ENCODE measurements at regions not wholly inside any gene's neighbourhood (a gene's known extent, or its start where the extent isn't known, plus 50 kb on each side); places are given as distances from the start of the nearest gene placed in this dataset.

DNA sequence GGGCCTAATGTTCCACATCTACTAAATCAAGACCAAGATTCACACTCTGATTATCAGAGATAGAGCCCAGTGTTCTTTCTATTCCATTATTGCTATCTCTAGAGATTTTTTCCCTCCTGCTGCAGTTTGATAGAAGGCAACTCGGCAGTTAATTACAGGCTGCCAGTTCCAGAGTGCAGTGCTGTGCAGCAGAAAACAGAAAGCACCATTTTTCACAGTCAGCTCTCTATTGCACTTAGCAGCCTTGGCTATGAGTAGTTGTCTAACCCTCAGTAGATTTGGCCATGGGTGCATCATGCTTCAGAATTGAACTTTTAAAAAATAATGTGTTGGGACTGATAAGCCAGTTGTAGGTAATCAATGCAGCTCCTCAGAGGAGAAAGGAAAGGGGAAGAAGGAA lies 295.3 kb downstream of the MID1IP1 start:
- Histone ChIP-seq H3K27me3 (ENCODE audit: control insufficient read depth, insufficient read depth, low read length) (no peaks in the 10 kb centered on the region), H3K4me3 (ENCODE audit: low read depth, low read length) (no peak overlapping the region), H3K36me3 (ENCODE audit: control insufficient read depth, insufficient read depth, low read length) (no peaks in the 10 kb centered on the region)
- POLR2A ChIA-PET: no interaction called here
- TF ChIP-seq, protein P1, sequence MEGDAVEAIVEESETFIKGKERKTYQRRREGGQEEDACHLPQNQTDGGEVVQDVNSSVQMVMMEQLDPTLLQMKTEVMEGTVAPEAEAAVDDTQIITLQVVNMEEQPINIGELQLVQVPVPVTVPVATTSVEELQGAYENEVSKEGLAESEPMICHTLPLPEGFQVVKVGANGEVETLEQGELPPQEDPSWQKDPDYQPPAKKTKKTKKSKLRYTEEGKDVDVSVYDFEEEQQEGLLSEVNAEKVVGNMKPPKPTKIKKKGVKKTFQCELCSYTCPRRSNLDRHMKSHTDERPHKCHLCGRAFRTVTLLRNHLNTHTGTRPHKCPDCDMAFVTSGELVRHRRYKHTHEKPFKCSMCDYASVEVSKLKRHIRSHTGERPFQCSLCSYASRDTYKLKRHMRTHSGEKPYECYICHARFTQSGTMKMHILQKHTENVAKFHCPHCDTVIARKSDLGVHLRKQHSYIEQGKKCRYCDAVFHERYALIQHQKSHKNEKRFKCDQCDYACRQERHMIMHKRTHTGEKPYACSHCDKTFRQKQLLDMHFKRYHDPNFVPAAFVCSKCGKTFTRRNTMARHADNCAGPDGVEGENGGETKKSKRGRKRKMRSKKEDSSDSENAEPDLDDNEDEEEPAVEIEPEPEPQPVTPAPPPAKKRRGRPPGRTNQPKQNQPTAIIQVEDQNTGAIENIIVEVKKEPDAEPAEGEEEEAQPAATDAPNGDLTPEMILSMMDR (IDR thresholded peaks at IDR 0.05; ENCODE audit: insufficient read depth, low read depth, low read length): no peak
- DNase-seq (ENCODE audit: low read depth): no peak
- CTCF ChIA-PET: no interaction called here

DNA sequence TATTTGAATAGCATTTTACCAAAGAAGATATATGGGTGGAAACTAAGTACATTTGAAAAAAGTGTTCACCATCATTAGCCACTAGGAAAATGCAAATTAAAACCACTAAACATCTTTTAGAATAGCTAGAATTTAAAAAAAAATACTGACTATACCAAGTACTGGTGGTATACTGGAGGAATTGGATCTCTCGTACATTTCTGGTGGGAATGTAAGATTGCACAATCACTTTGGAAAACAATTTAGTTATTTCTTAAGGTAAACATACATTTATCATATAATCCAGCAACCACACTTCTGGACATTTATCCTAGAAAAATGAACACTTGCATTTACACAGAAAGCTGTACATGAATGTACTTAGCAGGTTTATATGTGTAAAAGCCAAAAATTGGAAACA lies 303.5 kb downstream of the MID1IP1 start:
- POLR2A ChIA-PET: no interaction called here
- CTCF ChIA-PET: no interaction called here
- TF ChIP-seq, protein P1 (IDR thresholded peaks at IDR 0.05; ENCODE audit: insufficient read depth, low read depth, low read length): no peak
- no peak overlapping the region for H3K4me3 ChIP-seq (ENCODE audit: low read depth, low read length)
- no peaks in the 10 kb centered on the region for H3K36me3 ChIP-seq (ENCODE audit: control insufficient read depth, insufficient read depth, low read length)
- DNase-seq (ENCODE audit: low read depth): no peak
- no peaks in the 10 kb centered on the region for H3K27me3 ChIP-seq (ENCODE audit: control insufficient read depth, insufficient read depth, low read length)

DNA sequence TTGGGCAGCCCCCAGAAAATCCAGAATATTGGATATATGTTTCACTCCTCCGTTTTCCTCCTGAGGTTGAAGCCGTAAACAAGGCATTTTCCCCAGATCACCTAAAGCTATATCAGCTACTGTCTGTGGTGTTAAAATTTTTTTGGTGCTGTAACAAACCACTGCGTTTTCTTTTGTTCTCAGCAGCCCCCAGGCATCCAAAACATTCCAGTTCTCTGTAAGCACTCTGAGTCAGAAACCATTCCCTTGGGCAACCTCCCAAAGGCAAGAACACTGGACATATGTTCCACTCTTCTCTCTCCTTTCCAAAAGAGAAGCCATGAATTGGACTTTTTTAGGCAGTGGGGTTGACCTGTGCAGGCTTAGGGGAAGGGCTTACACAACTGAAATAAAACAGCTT lies 310.9 kb downstream of the MID1IP1 start:
- TF ChIP-seq, protein P1 (IDR thresholded peaks at IDR 0.05; ENCODE audit: insufficient read depth, low read depth, low read length): no peak
- no peaks in the 10 kb centered on the region for H3K27me3 ChIP-seq (ENCODE audit: control insufficient read depth, insufficient read depth, low read length)
- ChIA-PET POLR2A (no interaction called here), CTCF (no interaction called here)
- H3K4me3 ChIP-seq (ENCODE audit: low read depth, low read length): no peak overlapping the region
- H3K36me3 ChIP-seq (ENCODE audit: control insufficient read depth, insufficient read depth, low read length): no peaks in the 10 kb centered on the region
- DNase-seq (ENCODE audit: low read depth): no peak

DNA sequence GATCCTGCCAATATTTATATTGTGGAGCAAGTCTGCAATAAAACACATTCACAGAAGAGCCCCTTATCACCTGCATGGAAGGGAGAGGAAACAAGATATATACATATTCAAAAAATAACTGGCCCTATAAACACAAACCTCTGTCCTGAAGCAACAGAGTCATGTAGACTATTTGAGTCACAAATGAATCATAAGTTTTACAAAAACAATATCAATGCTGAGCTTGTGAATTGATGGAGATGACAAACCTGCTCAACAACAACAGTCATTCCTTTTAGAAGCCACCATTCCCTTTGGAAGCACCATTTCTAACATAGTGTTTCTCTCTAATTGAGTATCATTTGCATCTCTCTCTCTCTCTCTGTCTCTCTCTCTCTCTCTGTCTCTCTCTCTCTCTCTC lies 313.9 kb downstream of the MID1IP1 start:
- ChIA-PET CTCF (no interaction called here), POLR2A (no interaction called here)
- DNase-seq (ENCODE audit: low read depth): no peak
- no peak overlapping the region for H3K4me3 ChIP-seq (ENCODE audit: low read depth, low read length)
- TF ChIP-seq, protein P1 (IDR thresholded peaks at IDR 0.05; ENCODE audit: insufficient read depth, low read depth, low read length): no peak
- H3K36me3 ChIP-seq (ENCODE audit: control insufficient read depth, insufficient read depth, low read length): no peaks in the 10 kb centered on the region
- no peaks in the 10 kb centered on the region for H3K27me3 ChIP-seq (ENCODE audit: control insufficient read depth, insufficient read depth, low read length)

DNA sequence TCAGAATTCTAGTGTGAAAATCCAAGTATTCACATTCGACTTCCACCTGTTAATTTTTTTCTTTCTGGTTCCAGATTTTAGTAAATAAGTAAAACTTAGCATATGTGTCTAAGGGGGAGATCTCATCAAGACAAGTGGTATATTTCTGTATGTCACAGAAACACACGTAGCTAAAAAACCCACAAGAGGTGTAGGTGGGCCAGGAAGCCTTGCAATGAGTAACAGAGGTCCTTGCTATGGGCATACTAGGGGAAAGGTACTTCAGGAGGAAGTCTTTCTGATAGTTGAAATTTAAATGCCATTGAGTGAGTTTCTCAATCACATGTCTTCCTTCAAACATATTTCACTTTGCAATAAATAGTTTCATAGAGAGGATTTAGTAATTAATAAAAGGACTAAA lies 315.8 kb downstream of the MID1IP1 start:
- POLR2A ChIA-PET: no interaction called here
- CTCF ChIA-PET: no interaction called here
- TF ChIP-seq, protein P1 (IDR thresholded peaks at IDR 0.05; ENCODE audit: insufficient read depth, low read depth, low read length): no peak
- Histone ChIP-seq H3K27me3 (ENCODE audit: control insufficient read depth, insufficient read depth, low read length) (no peaks in the 10 kb centered on the region), H3K36me3 (ENCODE audit: control insufficient read depth, insufficient read depth, low read length) (no peaks in the 10 kb centered on the region), H3K4me3 (ENCODE audit: low read depth, low read length) (no peak overlapping the region)
- DNase-seq (ENCODE audit: low read depth): no peak

Measured in BJ (cell line).